Ovary (tissue), 3 donors: ENCODE measurements at regions not wholly inside any gene's neighbourhood (a gene's known extent, or its start where the extent isn't known, plus 50 kb on each side); places are given as distances from the start of the nearest gene placed in this dataset.

ENCODE experiments used
- CTCF ChIP-seq, 3 donors: fragments of 450-650 bp in 2 of 3; fragments of 200-600 bp in 1 of 3; IDR thresholded peaks; one replicate each; pipeline versions ENCODE4 v1.5.1 to v1.8.0; 2016 to 2022; ENCODE audit warnings: antibody characterized with exemption in 3 of 3, mild to moderate bottlenecking in 1 of 3
- POLR2A ChIP-seq: fragments of 450-650 bp; IDR thresholded peaks from one replicate; pipeline ENCODE4 v1.6.1; 2017; ENCODE audit warnings: antibody characterized with exemption, mild to moderate bottlenecking, moderate library complexity
- donor health status: DM: no; HTN: no; CAD: no.

- TF ChIP-seq CTCF (IDR thresholded peaks at IDR 0.05) (no peak), POLR2A (no peak)
Measured at GRCh38 chr1:58233729-58234128, 312.8 kb downstream of the OMA1 start.
